Type B pancreatic cell (in vitro differentiated cells): ENCODE measurements at regions not wholly inside any gene's neighbourhood (a gene's known extent, or its start where the extent isn't known, plus 50 kb on each side); places are given as distances from the start of the nearest gene placed in this dataset.

ENCODE experiments used
- DNase-seq: peaks from one replicate; pipeline ENCODE4 v3.0.0; 2021; ENCODE audit warnings: mixed read lengths; ENCODE audit not compliant: unreplicated experiment; ENCODE audit errors: extremely low spot score
- H3K27ac Mint-ChIP-seq: 2 replicates; pipeline ENCODE4 v1.8.0; 2021; ENCODE audit warnings: mild to moderate bottlenecking, mixed read lengths
- H3K27me3 Mint-ChIP-seq: 2 replicates; pipeline ENCODE4 v1.8.0; 2021; ENCODE audit warnings: mixed read lengths
- H3K36me3 Mint-ChIP-seq: 2 replicates; pipeline ENCODE4 v1.8.0; 2021; ENCODE audit warnings: mixed read lengths
- H3K4me1 Mint-ChIP-seq: one replicate; pipeline ENCODE4 v1.8.0; 2021; ENCODE audit warnings: mixed read lengths; ENCODE audit not compliant: unreplicated experiment
- H3K4me3 Mint-ChIP-seq: 2 replicates; pipeline ENCODE4 v1.8.0; 2021; ENCODE audit warnings: mild to moderate bottlenecking, mixed read lengths
- H3K9me3 Mint-ChIP-seq: 2 replicates; pipeline ENCODE4 v1.8.0; 2021; ENCODE audit warnings: mixed read lengths
- TF ChIP-seq, protein P1 (sequence below): fragments of 200-600 bp; sonication (generic); conservative IDR thresholded peaks from 2 replicates; pipeline ENCODE4 v1.5.0; 2021; ENCODE audit warnings: antibody characterized with exemption, mild to moderate bottlenecking

DNA sequence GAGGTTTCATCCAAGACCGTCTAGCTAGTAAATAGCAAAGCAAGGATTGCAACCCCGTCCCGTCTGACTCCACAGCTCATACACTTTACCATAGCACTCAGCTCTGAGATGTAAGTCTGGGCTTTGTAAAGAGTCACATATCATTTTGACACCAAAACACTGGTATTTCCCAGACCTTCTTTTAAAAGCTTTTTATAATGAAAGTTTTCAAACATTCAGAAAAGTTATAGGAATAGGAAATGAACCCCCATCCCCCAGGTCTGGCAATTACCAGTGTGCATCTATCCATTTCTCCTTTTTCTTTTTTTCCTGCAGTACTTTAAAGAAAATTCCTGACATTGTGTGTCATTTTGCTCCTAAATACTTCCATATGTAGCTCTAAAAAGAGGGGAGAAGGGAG, 183.6 kb upstream of the CCND2 start:
- Mint-ChIP-seq H3K27me3 (peaks cover 25% of the 10 kb centered on the region), H3K4me3 (no peak overlapping the region), H3K27ac (peak overlapping the region; percentile 11), H3K36me3 (no peaks in the 10 kb centered on the region), H3K9me3 (no peaks in the 10 kb centered on the region), H3K4me1 (peaks cover 14% of the 10 kb centered on the region)
- TF ChIP-seq, protein P1, sequence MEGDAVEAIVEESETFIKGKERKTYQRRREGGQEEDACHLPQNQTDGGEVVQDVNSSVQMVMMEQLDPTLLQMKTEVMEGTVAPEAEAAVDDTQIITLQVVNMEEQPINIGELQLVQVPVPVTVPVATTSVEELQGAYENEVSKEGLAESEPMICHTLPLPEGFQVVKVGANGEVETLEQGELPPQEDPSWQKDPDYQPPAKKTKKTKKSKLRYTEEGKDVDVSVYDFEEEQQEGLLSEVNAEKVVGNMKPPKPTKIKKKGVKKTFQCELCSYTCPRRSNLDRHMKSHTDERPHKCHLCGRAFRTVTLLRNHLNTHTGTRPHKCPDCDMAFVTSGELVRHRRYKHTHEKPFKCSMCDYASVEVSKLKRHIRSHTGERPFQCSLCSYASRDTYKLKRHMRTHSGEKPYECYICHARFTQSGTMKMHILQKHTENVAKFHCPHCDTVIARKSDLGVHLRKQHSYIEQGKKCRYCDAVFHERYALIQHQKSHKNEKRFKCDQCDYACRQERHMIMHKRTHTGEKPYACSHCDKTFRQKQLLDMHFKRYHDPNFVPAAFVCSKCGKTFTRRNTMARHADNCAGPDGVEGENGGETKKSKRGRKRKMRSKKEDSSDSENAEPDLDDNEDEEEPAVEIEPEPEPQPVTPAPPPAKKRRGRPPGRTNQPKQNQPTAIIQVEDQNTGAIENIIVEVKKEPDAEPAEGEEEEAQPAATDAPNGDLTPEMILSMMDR: no peak
- DNase-seq: no peak

DNA sequence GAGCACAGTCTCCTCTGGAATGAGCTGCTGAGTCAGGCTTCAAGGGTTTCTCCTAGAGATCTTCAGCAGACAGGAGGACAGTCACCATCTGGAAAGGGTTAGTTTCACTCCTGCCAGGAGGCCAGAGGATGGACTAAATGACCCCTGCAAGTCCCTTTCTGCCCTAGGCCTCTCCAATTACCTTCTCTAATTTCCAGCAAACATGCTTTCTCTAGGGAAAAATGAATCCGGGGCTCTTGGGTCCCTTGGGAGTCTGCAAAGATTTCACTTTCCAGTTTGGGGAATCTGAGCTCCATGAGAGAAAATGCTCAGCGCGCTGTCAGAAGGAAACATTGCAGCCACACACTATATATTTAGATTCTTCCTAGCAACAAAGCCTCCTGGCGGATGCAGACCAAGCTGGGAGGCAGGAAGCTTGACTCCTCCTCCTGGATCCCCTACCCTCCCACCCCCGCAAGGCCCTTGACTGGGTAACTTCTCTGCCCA, 184.4 kb upstream of the CCND2 start:
- DNase-seq: no peak
- TF ChIP-seq, protein P1: no peak
- H3K27me3 Mint-ChIP-seq: peaks cover 25% of the 10 kb centered on the region
- H3K4me3 Mint-ChIP-seq: no peak overlapping the region
- H3K27ac Mint-ChIP-seq: peak overlapping the region; percentile 19
- peaks cover 14% of the 10 kb centered on the region for H3K4me1 Mint-ChIP-seq
- H3K36me3 Mint-ChIP-seq: no peaks in the 10 kb centered on the region
- H3K9me3 Mint-ChIP-seq: no peaks in the 10 kb centered on the region

DNA sequence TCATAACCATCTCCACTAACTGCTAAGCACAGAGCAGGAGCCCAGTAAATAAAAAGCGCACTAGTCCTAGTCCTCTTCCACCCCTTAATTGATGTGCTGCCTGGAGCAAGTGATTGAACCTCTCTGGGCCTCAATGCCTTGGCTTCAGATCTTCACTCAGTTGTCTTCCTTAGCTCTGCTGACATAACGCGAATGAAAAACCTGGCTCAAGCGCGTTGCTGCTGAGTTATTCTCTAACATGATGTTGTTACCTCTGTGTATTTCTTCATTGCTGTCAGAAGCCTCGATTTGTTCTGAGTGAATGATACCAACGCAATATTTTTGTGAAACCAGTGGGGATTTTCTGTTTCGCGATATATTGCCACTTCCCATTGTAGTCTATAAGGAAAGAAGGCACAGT, 185.1 kb upstream of the CCND2 start:
- TF ChIP-seq, protein P1: no peak
- DNase-seq: no peak
- Mint-ChIP-seq H3K36me3 (no peaks in the 10 kb centered on the region), H3K27ac (no peak overlapping the region), H3K4me3 (peak overlapping the region; percentile 13), H3K9me3 (no peaks in the 10 kb centered on the region), H3K27me3 (peaks cover 18% of the 10 kb centered on the region), H3K4me1 (peaks cover 14% of the 10 kb centered on the region)

DNA sequence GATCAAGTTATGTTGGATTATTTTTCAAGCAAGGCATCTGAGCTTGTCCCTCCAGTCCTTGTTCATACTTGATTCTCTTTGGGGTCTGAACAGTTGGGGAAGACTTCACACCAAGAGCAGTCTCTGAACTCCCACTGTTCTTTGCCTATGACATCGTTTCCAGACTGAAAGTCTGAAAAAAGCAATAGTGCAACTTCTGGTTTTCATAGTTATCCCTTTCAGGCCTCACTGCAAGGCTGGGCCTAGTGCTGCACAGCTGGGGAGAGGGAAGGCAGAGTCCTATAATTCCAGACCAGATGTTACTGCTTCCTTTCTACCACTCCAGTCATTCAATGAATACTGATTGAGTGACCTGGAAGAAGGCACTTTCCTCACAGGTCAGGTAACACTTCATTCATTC, 187.1 kb upstream of the CCND2 start:
- TF ChIP-seq, protein P1: no peak
- Mint-ChIP-seq H3K36me3 (no peaks in the 10 kb centered on the region), H3K27ac (no peak overlapping the region), H3K9me3 (no peaks in the 10 kb centered on the region), H3K4me3 (peak overlapping the region; percentile 8), H3K4me1 (peaks cover 14% of the 10 kb centered on the region), H3K27me3 (peaks cover 16% of the 10 kb centered on the region)
- no peak for DNase-seq

DNA sequence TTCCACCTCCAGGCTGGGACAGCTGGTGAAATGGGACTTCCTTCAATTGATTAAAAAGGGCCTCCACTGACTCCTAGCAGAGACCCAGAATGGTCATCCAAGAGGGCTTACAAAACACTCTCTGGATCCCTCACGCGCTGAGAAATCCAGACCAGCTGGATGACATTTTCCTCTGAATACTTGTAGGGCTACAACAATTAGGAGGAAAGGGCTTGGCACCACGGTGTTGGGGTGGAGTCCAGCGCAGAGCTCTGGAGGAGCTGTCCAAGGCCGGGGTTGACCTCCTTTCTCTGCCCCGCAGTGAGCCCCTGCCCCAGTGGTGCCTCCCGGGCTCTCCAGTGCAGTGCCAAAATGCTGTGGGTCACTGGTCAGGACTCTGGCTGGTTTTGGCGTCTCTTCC, 189.0 kb upstream of the CCND2 start:
- no peak overlapping the region for H3K27ac Mint-ChIP-seq
- DNase-seq: no peak
- H3K9me3 Mint-ChIP-seq: peaks cover 1% of the 10 kb centered on the region
- no peaks in the 10 kb centered on the region for H3K36me3 Mint-ChIP-seq
- peaks cover 13% of the 10 kb centered on the region for H3K27me3 Mint-ChIP-seq
- H3K4me1 Mint-ChIP-seq: peaks cover 14% of the 10 kb centered on the region
- TF ChIP-seq, protein P1: no peak
- H3K4me3 Mint-ChIP-seq: no peak overlapping the region
